ENCODE measurements at regions not wholly inside any gene's neighbourhood (a gene's known extent, or its start where the extent isn't known, plus 50 kb on each side); places are given as distances from the start of the nearest gene placed in this dataset.

DNA sequence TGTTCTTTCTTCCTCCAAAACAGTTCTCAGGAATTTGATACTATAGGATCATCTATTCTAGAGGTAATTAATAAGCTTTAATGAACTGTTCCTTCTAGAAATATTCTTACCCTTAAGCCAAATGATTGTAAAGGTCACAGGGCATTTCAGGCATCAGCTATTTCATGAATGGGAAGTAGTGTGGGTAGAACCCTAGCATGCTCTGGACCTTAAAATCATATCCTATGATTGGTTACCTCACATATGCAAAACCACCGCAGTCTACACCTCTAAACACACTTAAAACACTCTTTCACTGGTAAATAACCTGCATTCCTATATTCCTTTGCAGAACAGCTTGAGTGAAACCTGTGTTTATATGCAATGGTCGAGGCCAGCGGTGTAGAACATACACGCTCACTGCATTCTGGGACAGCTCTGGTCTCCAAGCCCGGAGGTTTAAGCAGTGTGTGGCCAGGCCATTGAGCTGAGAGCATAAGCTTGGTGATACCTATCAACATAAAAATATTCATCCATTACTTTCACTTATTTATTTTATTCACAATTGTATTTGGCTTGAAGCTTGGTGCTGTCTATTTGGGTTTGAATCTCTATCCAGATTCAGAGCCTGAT is 87.7 kb upstream of the RASGRP1 start:
- H3K9me3 ChIP-seq: no peaks in the 10 kb centered on the region
- intact Hi-C loops (cut with DNase I; ENCODE audit: low total_unique reads) (no loop called here), in situ Hi-C loops (cut with MboI; ENCODE audit: low sequenced_read_pairs in 4 of 4) (no loop called here)
- H3K4me3 ChIP-seq: no peak overlapping the region
- H3K27me3 ChIP-seq: no peaks in the 10 kb centered on the region
- H3K27ac ChIP-seq: no peak overlapping the region
- no peak for ATAC-seq
- H3K36me3 ChIP-seq: no peaks in the 10 kb centered on the region
- TF ChIP-seq, protein P1, sequence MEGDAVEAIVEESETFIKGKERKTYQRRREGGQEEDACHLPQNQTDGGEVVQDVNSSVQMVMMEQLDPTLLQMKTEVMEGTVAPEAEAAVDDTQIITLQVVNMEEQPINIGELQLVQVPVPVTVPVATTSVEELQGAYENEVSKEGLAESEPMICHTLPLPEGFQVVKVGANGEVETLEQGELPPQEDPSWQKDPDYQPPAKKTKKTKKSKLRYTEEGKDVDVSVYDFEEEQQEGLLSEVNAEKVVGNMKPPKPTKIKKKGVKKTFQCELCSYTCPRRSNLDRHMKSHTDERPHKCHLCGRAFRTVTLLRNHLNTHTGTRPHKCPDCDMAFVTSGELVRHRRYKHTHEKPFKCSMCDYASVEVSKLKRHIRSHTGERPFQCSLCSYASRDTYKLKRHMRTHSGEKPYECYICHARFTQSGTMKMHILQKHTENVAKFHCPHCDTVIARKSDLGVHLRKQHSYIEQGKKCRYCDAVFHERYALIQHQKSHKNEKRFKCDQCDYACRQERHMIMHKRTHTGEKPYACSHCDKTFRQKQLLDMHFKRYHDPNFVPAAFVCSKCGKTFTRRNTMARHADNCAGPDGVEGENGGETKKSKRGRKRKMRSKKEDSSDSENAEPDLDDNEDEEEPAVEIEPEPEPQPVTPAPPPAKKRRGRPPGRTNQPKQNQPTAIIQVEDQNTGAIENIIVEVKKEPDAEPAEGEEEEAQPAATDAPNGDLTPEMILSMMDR (IDR thresholded peaks at IDR 0.05 in 4 of 5, conservative IDR thresholded peaks at IDR 0.05 in 1 of 5): no peak
- no peak for TF ChIP-seq POLR2A (IDR thresholded peaks at IDR 0.05)
- H3K4me1 ChIP-seq: no peaks in the 10 kb centered on the region
- no peak for DNase-seq

DNA sequence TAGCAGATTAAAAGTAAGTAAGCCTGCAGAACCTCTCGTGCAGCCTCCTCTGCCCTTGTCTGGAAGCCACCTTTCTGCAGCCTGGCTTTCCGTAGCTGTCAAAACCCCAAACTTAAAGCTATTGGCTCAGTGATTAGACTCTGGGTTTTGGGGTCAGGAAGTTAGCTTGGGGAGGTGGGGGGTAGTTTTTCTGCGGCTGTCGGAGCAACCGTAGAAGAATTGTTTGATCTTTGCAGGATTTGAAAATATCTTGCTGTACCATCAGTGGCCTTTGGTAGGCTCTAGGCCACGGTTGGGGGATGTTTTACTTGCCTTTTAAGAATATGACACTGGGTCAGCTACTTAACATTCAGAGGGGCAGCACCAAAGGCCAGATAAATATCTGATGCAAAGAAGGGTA is 88.4 kb upstream of the RASGRP1 start:
- Histone ChIP-seq H3K27ac (no peak overlapping the region), H3K27me3 (no peaks in the 10 kb centered on the region), H3K9me3 (no peaks in the 10 kb centered on the region), H3K4me1 (no peaks in the 10 kb centered on the region), H3K36me3 (no peaks in the 10 kb centered on the region), H3K4me3 (no peak overlapping the region)
- intact Hi-C loops (cut with DNase I; ENCODE audit: low total_unique reads): no loop called here
- DNase-seq (no peak), ATAC-seq (no peak)
- in situ Hi-C loops (cut with MboI; ENCODE audit: low sequenced_read_pairs in 4 of 4): no loop called here
- TF ChIP-seq, protein P1 (IDR thresholded peaks at IDR 0.05 in 4 of 5, conservative IDR thresholded peaks at IDR 0.05 in 1 of 5): no peak

DNA sequence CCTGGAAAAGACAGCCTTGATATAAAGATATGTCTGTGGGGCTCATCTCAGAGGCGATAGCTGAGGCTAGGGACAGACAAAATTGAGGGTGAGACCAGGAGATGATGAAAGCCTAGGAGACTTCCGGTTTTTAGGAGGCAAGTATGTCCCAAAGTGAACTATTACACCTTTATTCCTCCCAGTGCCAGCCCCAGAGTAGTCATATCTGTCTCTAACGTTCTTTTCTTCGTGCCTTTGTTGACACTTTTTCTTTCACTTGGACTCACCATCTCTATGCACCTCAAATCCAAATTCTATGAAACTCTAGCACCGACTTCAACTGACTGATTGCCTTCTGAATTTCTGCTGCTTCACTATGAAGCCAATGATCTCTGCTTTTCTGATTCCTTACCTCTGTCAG is 93.8 kb upstream of the RASGRP1 start:
- Histone ChIP-seq H3K4me1 (no peaks in the 10 kb centered on the region), H3K4me3 (no peak overlapping the region), H3K27me3 (no peaks in the 10 kb centered on the region), H3K9me3 (no peaks in the 10 kb centered on the region), H3K27ac (no peak overlapping the region), H3K36me3 (no peaks in the 10 kb centered on the region)
- intact Hi-C loops (cut with DNase I; ENCODE audit: low total_unique reads): no loop called here
- TF ChIP-seq, protein P1 (IDR thresholded peaks at IDR 0.05 in 4 of 5, conservative IDR thresholded peaks at IDR 0.05 in 1 of 5): no peak
- TF ChIP-seq POLR2A (IDR thresholded peaks at IDR 0.05): no peak
- ATAC-seq: no peak
- in situ Hi-C loops (cut with MboI; ENCODE audit: low sequenced_read_pairs in 4 of 4): no loop called here
- DNase-seq: no peak

DNA sequence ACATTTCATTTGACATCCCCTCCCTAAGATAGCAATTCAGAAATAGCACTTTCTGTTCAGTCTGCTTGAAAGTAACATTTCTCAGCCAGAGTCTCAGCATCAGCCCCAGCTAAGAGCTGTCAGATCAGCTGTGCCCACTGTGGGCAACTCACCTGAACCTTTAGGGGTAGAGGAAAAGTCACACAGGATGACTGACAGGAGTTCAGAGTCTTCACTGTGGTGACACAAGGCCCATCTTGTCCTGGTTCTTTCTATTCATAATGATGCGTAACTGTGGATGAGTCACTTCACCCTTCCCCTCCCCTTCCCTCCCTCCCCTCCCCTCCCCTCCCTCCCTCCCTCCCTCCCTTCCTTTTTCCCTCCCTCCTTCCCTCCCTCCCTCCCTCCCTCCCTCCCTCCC is 96.1 kb upstream of the RASGRP1 start:
- in situ Hi-C loops (cut with MboI; ENCODE audit: low sequenced_read_pairs in 4 of 4): no loop called here

More for the DNA sequence above, 96.1 kb upstream of the RASGRP1 start:
- DNase-seq (no peak), ATAC-seq (no peak)
- Histone ChIP-seq H3K36me3 (no peaks in the 10 kb centered on the region), H3K27me3 (no peaks in the 10 kb centered on the region), H3K9me3 (no peaks in the 10 kb centered on the region), H3K4me1 (no peaks in the 10 kb centered on the region), H3K27ac (no peak overlapping the region), H3K4me3 (no peak overlapping the region)
- intact Hi-C loops (cut with DNase I; ENCODE audit: low total_unique reads): no loop called here
- TF ChIP-seq POLR2A (IDR thresholded peaks at IDR 0.05): no peak
- TF ChIP-seq, protein P1 (IDR thresholded peaks at IDR 0.05 in 4 of 5, conservative IDR thresholded peaks at IDR 0.05 in 1 of 5): no peak
